Thyroid gland (tissue), 4 donors: ENCODE measurements at regions not wholly inside any gene's neighbourhood (a gene's known extent, or its start where the extent isn't known, plus 50 kb on each side); places are given as distances from the start of the nearest gene placed in this dataset.

Experiments
- POLR2A ChIP-seq, 2 donors: fragments of 450-650 bp; IDR thresholded peaks; one replicate each; pipeline ENCODE4 v1.6.1; 2017; ENCODE audit warnings: antibody characterized with exemption in 2 of 2, mild to moderate bottlenecking in 2 of 2, moderate library complexity in 1 of 2
- TF ChIP-seq, protein P1 (sequence below), 6 experiments: fragments of 200-600 bp in 3 of 6; fragments of 450-650 bp in 3 of 6; sonication (generic) in 3 of 6; IDR thresholded peaks; one replicate each; pipeline ENCODE4 v1.5.1; 2016 to 2019; ENCODE audit warnings: antibody characterized with exemption in 6 of 6, mild to moderate bottlenecking in 2 of 6, inconsistent platforms in 1 of 6, moderate library complexity in 1 of 6

DNA sequence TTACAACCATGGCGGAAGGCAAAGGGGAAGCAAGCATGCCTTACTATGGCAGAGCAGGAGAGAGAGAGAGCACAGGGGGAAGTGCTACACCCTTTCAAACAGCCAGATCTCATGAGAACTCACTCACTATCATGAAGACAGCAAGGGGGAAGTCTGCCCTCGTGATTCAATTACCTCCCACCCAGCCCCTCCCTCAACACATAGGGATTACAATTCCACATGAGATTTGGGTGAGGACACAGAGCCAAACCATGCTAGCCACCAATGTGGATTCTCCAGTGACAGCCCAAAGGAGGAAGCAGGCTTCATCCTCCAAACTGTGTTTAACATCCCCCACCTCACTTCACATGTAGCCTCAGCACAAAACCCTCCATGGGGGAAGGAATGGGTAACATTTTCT lies 563.7 kb downstream of the CDK5RAP2 start:
- TF ChIP-seq, protein P1, sequence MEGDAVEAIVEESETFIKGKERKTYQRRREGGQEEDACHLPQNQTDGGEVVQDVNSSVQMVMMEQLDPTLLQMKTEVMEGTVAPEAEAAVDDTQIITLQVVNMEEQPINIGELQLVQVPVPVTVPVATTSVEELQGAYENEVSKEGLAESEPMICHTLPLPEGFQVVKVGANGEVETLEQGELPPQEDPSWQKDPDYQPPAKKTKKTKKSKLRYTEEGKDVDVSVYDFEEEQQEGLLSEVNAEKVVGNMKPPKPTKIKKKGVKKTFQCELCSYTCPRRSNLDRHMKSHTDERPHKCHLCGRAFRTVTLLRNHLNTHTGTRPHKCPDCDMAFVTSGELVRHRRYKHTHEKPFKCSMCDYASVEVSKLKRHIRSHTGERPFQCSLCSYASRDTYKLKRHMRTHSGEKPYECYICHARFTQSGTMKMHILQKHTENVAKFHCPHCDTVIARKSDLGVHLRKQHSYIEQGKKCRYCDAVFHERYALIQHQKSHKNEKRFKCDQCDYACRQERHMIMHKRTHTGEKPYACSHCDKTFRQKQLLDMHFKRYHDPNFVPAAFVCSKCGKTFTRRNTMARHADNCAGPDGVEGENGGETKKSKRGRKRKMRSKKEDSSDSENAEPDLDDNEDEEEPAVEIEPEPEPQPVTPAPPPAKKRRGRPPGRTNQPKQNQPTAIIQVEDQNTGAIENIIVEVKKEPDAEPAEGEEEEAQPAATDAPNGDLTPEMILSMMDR (IDR thresholded peaks at IDR 0.05): no peak
- no peak for TF ChIP-seq POLR2A (IDR thresholded peaks at IDR 0.05)
